ENCODE measurements at regions not wholly inside any gene's neighbourhood (a gene's known extent, or its start where the extent isn't known, plus 50 kb on each side); places are given as distances from the start of the nearest gene placed in this dataset.

- no peak for DNase-seq
These were observed 215.9 kb upstream of the RBMY1B start for GRCh38 chrY:21295206-21295605.

GRCh38 chrY:21302278-21302677 lies 208.9 kb upstream of the RBMY1B start:
- no peak for DNase-seq

GRCh38 chrY:21315366-21315765 lies 195.8 kb upstream of the RBMY1B start:
- no peak for DNase-seq

Measured in T-helper 1 cell (primary cell).